ENCODE measurements at regions not wholly inside any gene's neighbourhood (a gene's known extent, or its start where the extent isn't known, plus 50 kb on each side); places are given as distances from the start of the nearest gene placed in this dataset.

DNA sequence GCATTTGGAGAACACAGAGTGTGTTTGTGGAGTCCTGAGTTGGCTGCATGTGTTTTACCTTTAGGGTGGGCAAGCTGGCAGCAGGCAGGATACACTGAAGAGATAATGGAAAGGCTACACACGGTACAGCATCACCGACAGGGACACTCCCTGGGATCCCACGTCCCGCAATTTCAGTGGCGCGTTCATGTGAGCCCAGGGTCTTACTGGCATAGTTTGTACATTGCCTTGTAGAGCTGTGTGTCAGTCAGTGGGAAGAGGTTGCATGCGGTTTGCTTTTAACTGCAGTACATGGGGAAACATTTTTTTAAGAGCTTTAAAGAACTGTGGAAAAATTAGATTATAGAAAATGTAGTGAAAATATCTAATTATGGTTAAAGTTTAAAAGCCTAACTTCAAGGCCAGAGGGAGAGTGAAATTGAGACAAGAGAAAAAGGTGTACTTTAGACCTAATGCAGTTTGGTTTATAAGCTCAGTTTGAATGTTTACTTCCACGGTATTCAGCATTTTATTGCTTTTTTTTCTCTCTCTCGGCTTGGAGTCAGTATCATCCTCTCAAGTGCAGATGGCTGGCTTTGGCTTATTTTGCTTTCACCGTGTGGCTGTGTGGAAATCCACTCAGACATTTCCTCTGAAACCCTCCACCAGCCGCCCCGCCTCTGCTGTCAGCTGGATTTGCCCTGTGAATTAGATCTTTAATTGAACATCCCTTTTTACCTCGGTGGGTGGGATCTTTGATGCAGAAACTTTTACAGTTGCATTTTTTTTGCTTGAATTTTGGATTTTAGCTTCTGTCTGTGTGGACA, 364.2 kb upstream of the COBL start:
- DNase-seq (no peak), ATAC-seq (no peak)
- H3K9me3 ChIP-seq = no peaks in the 10 kb centered on the region
- H3K36me3 ChIP-seq (replicated peaks in 1 of 2; ENCODE audit: insufficient read depth in 1 of 2, low read depth in 2 of 2) = no peaks in the 10 kb centered on the region
- 47 to 50% methylated on average over 13 of the region's 13 CpGs for WGBS, 2 donors
- intact Hi-C loops (cut with DNase I) = no loop called here
- H3K4me1 ChIP-seq = no peaks in the 10 kb centered on the region
- TF ChIP-seq POLR2A (IDR thresholded peaks at IDR 0.05) = no peak
- TF ChIP-seq, protein P1, sequence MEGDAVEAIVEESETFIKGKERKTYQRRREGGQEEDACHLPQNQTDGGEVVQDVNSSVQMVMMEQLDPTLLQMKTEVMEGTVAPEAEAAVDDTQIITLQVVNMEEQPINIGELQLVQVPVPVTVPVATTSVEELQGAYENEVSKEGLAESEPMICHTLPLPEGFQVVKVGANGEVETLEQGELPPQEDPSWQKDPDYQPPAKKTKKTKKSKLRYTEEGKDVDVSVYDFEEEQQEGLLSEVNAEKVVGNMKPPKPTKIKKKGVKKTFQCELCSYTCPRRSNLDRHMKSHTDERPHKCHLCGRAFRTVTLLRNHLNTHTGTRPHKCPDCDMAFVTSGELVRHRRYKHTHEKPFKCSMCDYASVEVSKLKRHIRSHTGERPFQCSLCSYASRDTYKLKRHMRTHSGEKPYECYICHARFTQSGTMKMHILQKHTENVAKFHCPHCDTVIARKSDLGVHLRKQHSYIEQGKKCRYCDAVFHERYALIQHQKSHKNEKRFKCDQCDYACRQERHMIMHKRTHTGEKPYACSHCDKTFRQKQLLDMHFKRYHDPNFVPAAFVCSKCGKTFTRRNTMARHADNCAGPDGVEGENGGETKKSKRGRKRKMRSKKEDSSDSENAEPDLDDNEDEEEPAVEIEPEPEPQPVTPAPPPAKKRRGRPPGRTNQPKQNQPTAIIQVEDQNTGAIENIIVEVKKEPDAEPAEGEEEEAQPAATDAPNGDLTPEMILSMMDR (IDR thresholded peaks at IDR 0.05) = no peak
- no peak overlapping the region for H3K4me3 ChIP-seq
- no peak overlapping the region for H3K27ac ChIP-seq
- H3K27me3 ChIP-seq = no peaks in the 10 kb centered on the region

DNA sequence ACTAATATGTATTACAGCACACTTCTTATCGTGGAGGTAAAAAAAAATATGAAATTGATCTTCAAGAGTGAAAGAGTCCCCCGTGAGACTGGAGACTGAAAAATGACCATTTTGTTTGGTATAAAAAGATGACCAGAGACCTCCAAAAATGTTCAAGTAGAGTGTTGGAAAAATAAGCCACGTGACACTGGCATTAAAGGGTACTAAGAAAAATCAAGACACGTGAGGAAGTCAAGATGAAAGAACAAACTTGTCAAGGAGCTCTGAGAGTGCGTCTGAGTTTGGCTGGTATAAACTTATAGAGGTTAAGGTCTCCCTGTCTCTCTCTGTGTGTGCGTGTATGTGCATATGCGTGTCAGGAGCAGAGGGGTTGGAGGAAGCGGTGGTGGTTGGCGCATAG, 362.7 kb upstream of the COBL start:
- ATAC-seq = no peak
- intact Hi-C loops (cut with DNase I) = no loop called here
- WGBS, 2 donors = 56 to 65% methylated on average over 9 of the region's 9 CpGs

DNA sequence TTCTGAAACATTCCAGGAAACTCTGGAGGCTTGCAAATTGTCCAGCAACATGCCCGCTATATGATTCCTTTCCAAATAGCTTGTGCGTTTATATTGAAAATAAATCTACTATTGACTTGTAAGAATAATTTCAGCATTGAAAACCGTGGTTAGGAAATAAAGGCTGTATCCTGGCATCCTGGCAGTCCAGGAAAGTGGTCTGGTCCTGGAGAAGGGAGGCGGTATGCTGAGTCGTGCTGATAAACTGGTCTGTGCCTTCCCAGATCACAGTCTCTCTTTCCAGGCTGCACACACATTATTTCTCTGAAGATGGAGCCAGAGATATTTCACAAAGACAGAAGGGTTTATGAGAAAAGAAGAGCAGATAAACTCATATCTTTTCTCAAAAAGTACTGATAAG, 350.1 kb upstream of the COBL start:
- no peak for TF ChIP-seq POLR2A (IDR thresholded peaks at IDR 0.05)
- TF ChIP-seq, protein P1 (IDR thresholded peaks at IDR 0.05) = no peak
- no peak for ATAC-seq
- no peak for DNase-seq
- H3K4me1 ChIP-seq = peaks cover 7% of the 10 kb centered on the region
- intact Hi-C loops (cut with DNase I) = no loop called here
- WGBS, 2 donors = 8 to 11% methylated on average over 5 of the region's 5 CpGs
- no peak overlapping the region for H3K4me3 ChIP-seq
- no peaks in the 10 kb centered on the region for H3K27me3 ChIP-seq
- no peaks in the 10 kb centered on the region for H3K9me3 ChIP-seq
- no peak overlapping the region for H3K27ac ChIP-seq
- no peaks in the 10 kb centered on the region for H3K36me3 ChIP-seq (replicated peaks in 1 of 2; ENCODE audit: insufficient read depth in 1 of 2, low read depth in 2 of 2)

More for the DNA sequence above, 362.7 kb upstream of the COBL start:
- DNase-seq = no peak
- Histone ChIP-seq H3K9me3 (no peaks in the 10 kb centered on the region), H3K27me3 (no peaks in the 10 kb centered on the region), H3K4me3 (no peak overlapping the region), H3K36me3 (replicated peaks in 1 of 2; ENCODE audit: insufficient read depth in 1 of 2, low read depth in 2 of 2) (no peaks in the 10 kb centered on the region), H3K4me1 (no peaks in the 10 kb centered on the region), H3K27ac (no peak overlapping the region)
- TF ChIP-seq POLR2A (IDR thresholded peaks at IDR 0.05) = no peak
- TF ChIP-seq, protein P1 (IDR thresholded peaks at IDR 0.05) = no peak

DNA sequence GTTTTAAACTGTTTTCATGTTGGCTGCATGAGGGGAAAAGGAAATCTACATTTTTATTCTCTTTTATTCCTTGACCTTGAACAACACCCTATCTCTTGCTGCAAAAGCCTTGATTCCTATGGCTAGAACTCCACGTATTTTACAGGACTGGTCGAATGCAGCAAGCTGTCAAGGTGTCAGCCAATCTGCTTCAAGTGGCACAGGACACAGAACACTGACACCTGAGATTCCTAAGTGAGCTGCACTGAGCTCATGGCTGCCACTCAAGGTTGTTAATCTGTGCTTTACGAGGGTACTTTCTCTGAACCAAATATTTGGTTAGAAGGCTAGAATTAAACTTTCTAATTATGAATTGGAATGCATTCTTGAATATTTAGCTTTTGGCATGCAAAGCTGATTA, 349.7 kb upstream of the COBL start:
- no peak overlapping the region for H3K27ac ChIP-seq
- no peak for DNase-seq
- H3K36me3 ChIP-seq (replicated peaks in 1 of 2; ENCODE audit: insufficient read depth in 1 of 2, low read depth in 2 of 2) = no peaks in the 10 kb centered on the region
- no peaks in the 10 kb centered on the region for H3K27me3 ChIP-seq
- ATAC-seq = no peak
- intact Hi-C loops (cut with DNase I) = no loop called here
- TF ChIP-seq, protein P1 (IDR thresholded peaks at IDR 0.05) = no peak
- TF ChIP-seq POLR2A (IDR thresholded peaks at IDR 0.05) = no peak
- WGBS, 2 donors = 5 to 9% methylated on average over 3 of the region's 3 CpGs
- peaks cover 7% of the 10 kb centered on the region for H3K4me1 ChIP-seq
- no peak overlapping the region for H3K4me3 ChIP-seq
- H3K9me3 ChIP-seq = no peaks in the 10 kb centered on the region

All from body of pancreas (tissue), 4 donors.